GM19395 (cell line): ENCODE measurements at regions not wholly inside any gene's neighbourhood (a gene's known extent, or its start where the extent isn't known, plus 50 kb on each side); places are given as distances from the start of the nearest gene placed in this dataset.

Source experiments
- ATAC-seq: cut with Tn5 transposase; IDR thresholded peaks from one replicate; pipeline ENCODE4 v1.9.1; 2021; ENCODE audit warnings: mild to moderate bottlenecking, moderate library complexity; ENCODE audit not compliant: unreplicated experiment

DNA sequence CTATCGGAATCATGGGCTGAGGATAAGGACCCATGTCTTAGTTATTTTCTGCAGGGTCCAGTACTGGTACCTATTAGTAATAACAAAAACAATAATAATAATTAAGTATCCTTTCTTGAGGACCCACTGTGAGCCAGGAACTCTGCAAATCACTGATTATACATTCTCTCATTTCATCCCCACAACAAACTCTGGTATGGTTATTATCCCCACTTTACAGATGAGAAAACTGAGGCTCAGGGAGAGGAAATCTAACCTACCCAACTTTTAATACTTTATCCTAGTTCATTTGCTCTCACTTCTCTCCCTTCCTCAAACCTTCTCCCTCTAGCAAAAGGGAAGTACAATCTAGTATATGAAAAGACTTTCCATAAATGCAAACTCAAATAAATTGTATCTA, 528.4 kb upstream of the PROK2 start:
- ATAC-seq = no peak

DNA sequence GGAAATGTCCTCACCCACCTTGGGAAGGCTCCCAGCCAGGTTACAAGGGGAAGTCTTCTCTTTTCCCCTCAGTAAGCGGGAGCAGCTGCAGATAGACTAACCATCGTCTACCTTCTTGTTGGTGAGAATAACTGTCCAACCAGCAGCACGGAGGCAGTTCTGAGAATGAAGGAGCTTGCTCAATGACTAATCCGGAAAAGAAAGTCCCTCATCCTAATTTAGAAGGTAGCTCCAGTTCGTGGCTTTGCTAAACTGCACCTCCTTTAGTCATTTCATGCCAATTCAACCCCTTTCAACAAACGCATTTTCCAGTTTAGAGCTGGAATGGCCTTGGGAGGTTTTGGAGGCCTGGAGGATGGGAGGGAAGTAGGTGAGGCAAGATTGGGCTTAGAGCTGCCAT, 527.4 kb upstream of the PROK2 start:
- no peak for ATAC-seq

GRCh38 chr3:72311425-72311824, 526.5 kb upstream of the PROK2 start:
- ATAC-seq = no peak

DNA sequence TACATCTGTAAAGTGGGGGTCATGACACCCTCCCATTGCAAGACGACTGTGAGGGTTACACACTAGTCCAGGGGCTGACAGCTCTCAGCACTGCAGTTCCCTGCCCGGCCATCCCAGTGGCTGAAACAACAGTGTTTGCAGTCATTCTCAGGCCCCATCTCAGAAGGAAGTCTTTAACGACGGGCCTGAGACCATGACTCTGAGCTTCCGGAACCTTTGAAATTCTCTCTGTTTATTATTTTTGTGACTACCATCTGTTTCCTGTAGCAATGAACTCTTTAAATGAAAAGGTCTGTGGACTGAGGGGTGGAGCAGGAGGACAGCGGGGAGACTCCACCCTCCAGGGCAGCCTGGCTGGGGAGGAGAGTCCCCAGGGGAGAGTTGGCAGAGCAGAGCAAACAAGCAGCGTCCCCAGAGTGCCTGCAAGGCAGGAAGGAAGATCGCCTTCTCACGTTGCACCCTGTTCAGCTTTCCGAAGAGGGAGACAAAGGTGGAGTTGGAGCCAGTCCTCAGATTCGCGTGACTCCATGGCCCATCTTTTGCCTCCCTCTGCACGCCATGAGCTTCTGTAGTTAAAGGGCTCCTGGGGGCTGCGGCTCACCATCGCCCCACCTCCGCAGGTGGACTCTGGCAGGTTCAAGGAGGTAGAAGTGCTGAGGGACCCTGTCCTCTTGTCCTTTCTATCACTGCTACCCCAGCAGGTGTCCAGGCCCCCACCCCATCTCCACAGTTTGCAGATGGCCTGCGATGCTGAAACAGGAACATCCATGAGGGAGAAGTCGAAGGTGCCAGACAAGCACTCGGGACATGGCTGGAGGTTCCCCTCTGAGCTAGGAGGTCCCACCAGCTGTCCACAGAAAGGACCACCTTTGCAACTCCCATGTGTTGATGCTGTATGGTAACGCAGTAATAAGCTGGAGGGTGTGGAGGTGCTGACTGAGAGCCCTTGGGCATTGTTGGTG, 525.8 kb upstream of the PROK2 start:
- peak; percentile 86 for ATAC-seq

DNA sequence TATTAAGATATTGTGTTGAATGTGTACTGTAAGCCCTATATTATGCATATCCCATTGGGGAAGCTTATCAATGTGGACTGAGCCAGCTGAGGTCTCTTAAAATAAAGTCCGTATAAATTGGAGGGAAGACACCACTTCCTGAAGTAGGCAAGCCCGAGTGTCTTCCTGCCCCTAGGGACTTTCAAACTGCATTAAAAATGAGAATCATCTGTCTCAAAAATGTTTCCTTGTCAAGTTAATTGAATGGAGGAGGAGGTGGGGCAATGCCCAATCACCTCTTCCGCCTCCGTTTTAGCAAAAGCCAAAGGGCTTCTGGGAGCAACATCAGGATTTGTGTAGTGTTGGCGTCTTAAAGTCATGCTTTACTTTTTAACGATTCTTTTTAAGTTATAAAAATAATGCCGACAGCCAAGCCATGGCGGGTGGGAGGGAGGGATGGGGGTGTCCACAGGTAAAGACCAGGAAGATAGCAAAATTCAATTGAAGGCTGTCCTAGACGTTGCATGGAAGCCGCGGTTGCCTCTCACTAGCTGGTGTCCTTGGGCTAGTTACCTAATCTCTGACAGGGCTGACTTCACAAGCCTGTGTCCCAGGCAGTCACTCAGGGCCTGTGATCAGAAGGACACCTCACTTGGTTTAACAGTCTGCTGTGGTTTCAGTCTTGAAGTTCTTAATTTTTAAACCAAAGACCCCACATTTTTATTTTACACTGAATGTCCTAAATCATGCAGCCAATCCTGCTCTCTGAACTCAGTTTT, 524.9 kb upstream of the PROK2 start:
- peak; percentile 18 for ATAC-seq

DNA sequence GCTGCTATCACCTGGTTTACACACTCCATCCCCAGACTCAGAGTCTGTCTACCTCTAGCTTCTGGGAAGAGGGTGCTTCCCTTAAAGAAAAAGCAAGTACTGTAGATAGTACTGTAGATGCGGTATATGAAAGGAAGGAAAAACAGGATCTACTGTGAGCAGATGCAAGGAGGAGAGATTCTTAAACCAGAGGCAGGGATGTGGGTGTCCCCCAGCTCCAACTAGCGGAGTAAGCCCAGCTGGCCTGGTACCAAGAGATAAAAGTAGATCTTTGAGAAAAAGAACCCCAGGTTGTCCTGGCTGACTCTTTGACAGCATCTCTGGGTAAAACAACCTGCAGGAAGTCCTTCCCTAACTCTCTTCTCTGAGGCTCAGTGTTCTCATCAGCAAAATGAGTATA, 523.7 kb upstream of the PROK2 start:
- no peak for ATAC-seq

- no peak for ATAC-seq
Observed at GRCh38 chr3:72307438-72308115, 522.6 kb upstream of the PROK2 start.

- no peak for ATAC-seq
Observed at GRCh38 chr3:72306800-72307341, 521.9 kb upstream of the PROK2 start.

DNA sequence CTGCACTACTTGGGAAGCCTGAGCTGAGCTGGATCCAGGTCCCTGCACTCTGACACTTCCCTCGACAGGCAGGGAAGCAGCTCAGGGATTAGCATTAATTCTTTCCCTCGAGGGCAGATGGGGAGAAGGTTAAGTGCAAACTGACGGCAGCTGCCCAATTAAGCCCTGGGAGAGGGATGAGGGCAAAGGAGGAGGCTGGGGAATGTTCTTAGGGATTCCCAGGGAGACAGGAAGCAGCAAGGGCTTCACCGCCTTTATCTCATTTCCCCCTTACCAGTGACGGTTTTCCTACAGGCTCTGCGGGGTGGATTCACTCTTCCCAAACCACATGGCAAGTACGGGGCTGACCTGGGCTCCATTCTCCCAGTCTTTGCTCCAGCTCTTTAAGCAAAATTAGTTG, 519.0 kb upstream of the PROK2 start:
- ATAC-seq = no peak

DNA sequence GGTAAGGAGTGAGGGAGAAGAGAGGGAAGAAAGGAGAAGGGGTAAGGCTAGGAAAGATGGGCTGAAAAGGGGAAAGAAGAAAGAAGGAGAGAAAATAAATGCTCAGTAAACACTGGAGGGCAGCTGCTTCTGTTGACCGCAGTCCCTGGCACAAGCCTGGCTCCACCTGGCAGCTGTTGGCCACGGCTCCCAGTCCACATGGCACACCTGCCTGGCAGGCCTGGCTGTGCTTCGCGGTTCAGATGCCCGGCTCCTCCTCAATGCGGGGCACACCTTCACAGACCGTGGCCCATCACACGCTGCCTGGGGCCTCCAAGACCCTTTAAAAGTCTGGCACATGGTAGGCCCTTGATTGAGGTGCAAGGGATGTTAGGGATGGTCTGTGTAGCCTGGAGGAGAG, 516.8 kb upstream of the PROK2 start:
- ATAC-seq = no peak

DNA sequence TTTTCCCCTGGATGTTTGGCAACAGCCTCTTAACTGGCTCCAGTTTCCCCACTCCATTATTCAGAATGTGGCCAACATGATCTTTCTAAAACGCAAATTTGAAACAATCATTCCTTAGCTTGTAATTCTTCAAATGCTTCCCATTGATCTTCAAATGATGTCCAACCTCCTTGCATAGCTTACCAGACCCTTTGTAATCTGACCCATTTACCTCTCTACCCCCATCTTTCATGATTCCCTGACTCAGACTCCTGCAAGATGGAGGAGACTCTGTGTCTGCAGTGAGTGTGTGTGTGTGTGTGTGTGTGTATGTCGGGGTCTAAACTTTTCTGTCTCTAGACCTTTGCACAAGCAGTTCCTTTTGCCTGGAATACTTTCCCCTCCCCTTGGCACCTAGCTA, 515.7 kb upstream of the PROK2 start:
- no peak for ATAC-seq

- ATAC-seq = no peak
Observed at GRCh38 chr3:72299823-72300222, 514.9 kb upstream of the PROK2 start.

GRCh38 chr3:72299321-72299802, 514.4 kb upstream of the PROK2 start:
- no peak for ATAC-seq

DNA sequence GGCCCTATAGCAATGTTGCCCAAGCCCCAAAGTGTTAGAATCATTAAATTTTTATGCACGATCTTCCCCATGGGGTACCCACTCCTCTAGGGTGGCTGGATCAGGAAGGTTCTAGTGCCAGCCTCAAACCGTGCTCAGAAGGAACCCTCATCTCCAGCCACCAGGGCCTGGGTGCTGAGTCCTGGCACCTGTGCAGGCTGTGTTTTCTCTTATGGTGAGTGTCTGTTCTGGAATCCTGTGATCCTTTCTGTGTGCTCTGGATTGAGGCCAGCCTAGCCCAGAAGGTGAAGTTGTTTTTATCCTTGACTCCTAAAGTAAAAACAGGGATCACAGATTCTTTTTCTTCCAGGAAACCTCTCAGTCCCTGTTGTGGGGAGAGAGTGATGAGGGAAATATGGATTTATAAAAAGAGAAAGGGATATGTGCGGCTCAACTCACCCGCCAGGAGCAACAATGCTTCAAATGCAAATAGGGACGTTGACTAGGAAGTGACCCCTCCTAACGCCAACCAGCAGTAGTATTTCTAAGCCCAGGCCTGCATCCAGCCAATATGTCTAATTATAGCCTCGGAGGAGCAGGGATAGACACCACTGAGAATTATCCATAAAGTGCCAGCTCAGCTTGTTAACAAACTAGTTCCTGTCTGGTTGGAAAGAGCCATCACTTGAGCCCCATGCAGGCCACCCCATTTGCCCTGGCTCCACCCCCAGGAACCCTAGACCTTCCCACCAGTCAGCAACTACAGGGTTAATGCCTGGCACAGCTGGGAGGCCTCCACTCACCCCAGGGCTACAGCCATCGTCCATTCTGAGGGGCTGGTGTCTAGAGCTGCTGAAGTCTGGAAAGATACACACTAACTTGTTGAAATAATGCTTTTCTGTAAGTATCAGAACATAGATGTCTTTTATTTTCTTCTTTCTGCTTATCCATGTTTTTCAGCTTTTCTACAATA, 513.5 kb upstream of the PROK2 start:
- no peak for ATAC-seq

DNA sequence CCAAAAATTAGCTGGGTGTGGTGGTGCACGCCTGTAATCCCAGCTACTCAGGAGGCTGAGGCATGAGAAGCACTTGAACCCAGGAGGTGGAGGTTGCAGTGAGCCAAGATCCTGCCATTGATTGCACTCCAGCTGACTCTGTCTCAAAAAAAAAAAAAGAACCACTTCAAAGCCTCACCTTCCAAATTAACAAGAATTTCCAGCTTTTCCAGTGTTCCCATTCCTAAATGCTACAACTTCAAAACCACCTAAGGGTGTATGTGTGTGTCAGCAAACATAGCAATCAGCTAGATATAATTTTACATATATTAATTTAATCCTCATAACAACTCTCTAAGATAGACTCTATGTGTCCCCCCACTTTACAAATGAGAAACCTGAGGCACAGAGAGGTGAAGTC, 512.5 kb upstream of the PROK2 start:
- no peak for ATAC-seq

GRCh38 chr3:72296477-72297111, 511.6 kb upstream of the PROK2 start:
- no peak for ATAC-seq

DNA sequence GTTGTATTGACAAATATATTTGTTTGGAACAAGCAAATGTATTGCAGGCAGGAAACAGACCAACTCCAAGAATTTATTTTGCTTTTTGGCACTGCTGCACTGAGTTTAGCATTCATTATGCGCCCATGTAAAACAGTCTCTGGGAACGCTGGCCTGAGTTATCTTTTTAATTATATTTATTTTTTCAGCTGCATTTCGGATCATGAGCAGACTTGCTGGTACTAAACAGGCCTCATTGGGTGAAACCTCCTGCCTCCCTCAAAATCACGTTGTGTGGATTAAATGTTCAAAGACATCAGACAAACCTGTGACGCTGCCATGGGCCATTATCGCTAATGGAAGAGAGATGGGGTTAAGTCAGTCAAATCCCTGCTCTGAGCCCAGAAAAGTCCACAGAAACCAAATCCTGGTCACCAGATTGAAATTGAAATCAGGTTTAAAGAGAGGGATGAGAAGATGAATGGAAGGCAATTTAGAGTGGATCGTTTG, 511.1 kb upstream of the PROK2 start:
- ATAC-seq = no peak

- no peak for ATAC-seq
Observed at GRCh38 chr3:72295276-72295961, 510.5 kb upstream of the PROK2 start.
